ENCODE measurements at regions not wholly inside any gene's neighbourhood (a gene's known extent, or its start where the extent isn't known, plus 50 kb on each side); places are given as distances from the start of the nearest gene placed in this dataset.

DNA sequence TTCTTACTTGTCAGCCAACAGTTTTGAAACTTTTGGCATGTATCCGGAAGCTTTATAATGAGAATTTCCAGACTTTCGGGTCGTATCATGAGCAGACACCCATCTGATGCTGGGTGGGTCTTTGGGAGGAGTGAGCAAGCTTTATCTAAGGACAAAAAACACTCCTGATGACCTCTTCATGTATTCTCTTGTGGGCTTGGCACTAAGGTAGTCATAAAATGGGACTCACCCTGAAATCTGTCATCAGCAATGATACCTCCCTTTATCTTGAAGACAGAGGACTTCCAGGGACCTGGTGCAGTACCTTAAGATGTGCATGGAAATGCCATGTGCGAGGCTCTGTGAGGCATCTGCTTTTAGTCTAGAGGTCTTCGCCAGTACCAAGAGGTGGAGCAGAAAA, 346.3 kb upstream of the PPARGC1A start:
- TF ChIP-seq EZH2 (IDR thresholded peaks at IDR 0.05) = no peak
- TF ChIP-seq, protein P1, sequence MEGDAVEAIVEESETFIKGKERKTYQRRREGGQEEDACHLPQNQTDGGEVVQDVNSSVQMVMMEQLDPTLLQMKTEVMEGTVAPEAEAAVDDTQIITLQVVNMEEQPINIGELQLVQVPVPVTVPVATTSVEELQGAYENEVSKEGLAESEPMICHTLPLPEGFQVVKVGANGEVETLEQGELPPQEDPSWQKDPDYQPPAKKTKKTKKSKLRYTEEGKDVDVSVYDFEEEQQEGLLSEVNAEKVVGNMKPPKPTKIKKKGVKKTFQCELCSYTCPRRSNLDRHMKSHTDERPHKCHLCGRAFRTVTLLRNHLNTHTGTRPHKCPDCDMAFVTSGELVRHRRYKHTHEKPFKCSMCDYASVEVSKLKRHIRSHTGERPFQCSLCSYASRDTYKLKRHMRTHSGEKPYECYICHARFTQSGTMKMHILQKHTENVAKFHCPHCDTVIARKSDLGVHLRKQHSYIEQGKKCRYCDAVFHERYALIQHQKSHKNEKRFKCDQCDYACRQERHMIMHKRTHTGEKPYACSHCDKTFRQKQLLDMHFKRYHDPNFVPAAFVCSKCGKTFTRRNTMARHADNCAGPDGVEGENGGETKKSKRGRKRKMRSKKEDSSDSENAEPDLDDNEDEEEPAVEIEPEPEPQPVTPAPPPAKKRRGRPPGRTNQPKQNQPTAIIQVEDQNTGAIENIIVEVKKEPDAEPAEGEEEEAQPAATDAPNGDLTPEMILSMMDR (IDR thresholded peaks at IDR 0.05) = no peak
- no peak for TF ChIP-seq EZH2phosphoT487 (IDR thresholded peaks at IDR 0.05)

Measured in neural progenitor cell (in vitro differentiated cells).